ENCODE measurements at regions not wholly inside any gene's neighbourhood (a gene's known extent, or its start where the extent isn't known, plus 50 kb on each side); places are given as distances from the start of the nearest gene placed in this dataset.

- TF ChIP-seq CTCF (conservative IDR thresholded peaks at IDR 0.05; ENCODE audit: low read depth, low read length) (no peak), EZH2 (IDR thresholded peaks at IDR 0.05; ENCODE audit: borderline replicate concordance, low read depth, low read length, poor library complexity, severe bottlenecking) (no peak)
Observed at GRCh38 chr2:34979148-34979547, 1376.4 kb upstream of the CRIM1 start.
